Neural cell (in vitro differentiated cells): ENCODE measurements at regions not wholly inside any gene's neighbourhood (a gene's known extent, or its start where the extent isn't known, plus 50 kb on each side); places are given as distances from the start of the nearest gene placed in this dataset.

Experiments used
- H2AFZ ChIP-seq: fragments of 200-600, 300-800 bp; sonication (generic), shearing (Covaris generic); 2 replicates; pipeline ENCODE4 v1.6.0; 2014; ENCODE audit warnings: low read depth, mild to moderate bottlenecking, antibody characterized with exemption, low read length, moderate library complexity
- H3F3A ChIP-seq: fragments of 200-600 bp; shearing (Covaris generic); 2 replicates; pipeline ENCODE4 v1.6.1; 2016; ENCODE audit warnings: mild to moderate bottlenecking, moderate library complexity, mixed read lengths, antibody characterized with exemption, low read length; ENCODE audit not compliant: insufficient read depth, poor library complexity, severe bottlenecking
- H3K27ac ChIP-seq: fragments of 200-600, 300-800 bp; sonication (generic), shearing (Covaris generic); 2 replicates; pipeline ENCODE4 v1.5.1; 2014; ENCODE audit warnings: mild to moderate bottlenecking, low read length, moderate library complexity
- H3K27me3 ChIP-seq: fragments of 300-800, 200-600 bp; sonication (generic), shearing (Covaris generic); 2 replicates; pipeline ENCODE4 v1.6.0; 2014; ENCODE audit warnings: mild to moderate bottlenecking, low read depth, low read length, moderate library complexity; ENCODE audit not compliant: insufficient read depth
- H3K36me3 ChIP-seq: fragments of 300-800, 200-600 bp; sonication (generic), shearing (Covaris generic); 2 replicates; pipeline ENCODE4 v1.5.1; 2014; ENCODE audit warnings: mild to moderate bottlenecking, antibody characterized with exemption, low read length, moderate library complexity; ENCODE audit not compliant: insufficient read depth
- H3K4me2 ChIP-seq: fragments of 300-800, 200-600 bp; sonication (generic), shearing (Covaris generic); 2 replicates; pipeline ENCODE4 v1.6.0; 2014; ENCODE audit warnings: mild to moderate bottlenecking, low read length
- H3K4me3 ChIP-seq: fragments of 300-800, 200-600 bp; sonication (generic), shearing (Covaris generic); 2 replicates; pipeline ENCODE4 v1.5.1; 2014; ENCODE audit warnings: mild to moderate bottlenecking, low read length, moderate library complexity
- H3K79me2 ChIP-seq: fragments of 200-600 bp; shearing (Covaris generic); replicated peaks from 2 replicates; pipeline ENCODE4 v1.6.0; 2014; ENCODE audit warnings: mild to moderate bottlenecking, low read length, moderate library complexity; ENCODE audit not compliant: insufficient read depth
- H3K9ac ChIP-seq: fragments of 300-800, 200-600 bp; sonication (generic), shearing (Covaris generic); 2 replicates; pipeline ENCODE4 v1.6.1; 2016; ENCODE audit warnings: mild to moderate bottlenecking, low read length, mixed read lengths
- H3K9me2 ChIP-seq: fragments of 200-600 bp; shearing (Covaris generic); 2 replicates; pipeline ENCODE4 v1.6.1; 2016; ENCODE audit warnings: mild to moderate bottlenecking, low read length, mixed read lengths; ENCODE audit not compliant: insufficient read depth
- H3K9me3 ChIP-seq: fragments of 200-600, 300-800 bp; sonication (generic), shearing (Covaris generic); 2 replicates; pipeline ENCODE4 v1.6.1; 2016; ENCODE audit warnings: mild to moderate bottlenecking, mixed run types, low read length, moderate library complexity, mixed read lengths
- H4K20me1 ChIP-seq: fragments of 200-600 bp; shearing (Covaris generic); 2 replicates; pipeline ENCODE4 v1.6.1; 2016; ENCODE audit warnings: mild to moderate bottlenecking, mixed run types; ENCODE audit not compliant: insufficient read depth
- EP300 ChIP-seq: fragments of 450-650 bp; conservative IDR thresholded peaks from 2 replicates; pipeline ENCODE4 v1.6.1; 2014; ENCODE audit warnings: antibody characterized with exemption, mild to moderate bottlenecking, moderate library complexity; ENCODE audit not compliant: poor library complexity, severe bottlenecking
- EZH2 ChIP-seq: fragments of 200-600, 300-800 bp; shearing (Covaris generic), sonication (generic); IDR thresholded peaks from 2 replicates; pipeline ENCODE4 v1.6.1; 2014; ENCODE audit warnings: antibody characterized with exemption, low read length, borderline replicate concordance, mild to moderate bottlenecking; ENCODE audit not compliant: insufficient read depth, poor library complexity, severe bottlenecking
- MXI1 ChIP-seq: fragments of 450-650 bp; conservative IDR thresholded peaks from 2 replicates; pipeline ENCODE4 v1.6.1; 2014; ENCODE audit warnings: antibody characterized with exemption, mild to moderate bottlenecking; ENCODE audit not compliant: poor library complexity, severe bottlenecking
- POLR2AphosphoS5 ChIP-seq: IDR thresholded peaks from 2 replicates; pipeline ENCODE4 v1.6.1; 2012
- RAD21 ChIP-seq: fragments of 450-650 bp; conservative IDR thresholded peaks from 2 replicates; pipeline ENCODE4 v1.6.1; 2014; ENCODE audit warnings: antibody characterized with exemption, mild to moderate bottlenecking, moderate library complexity
- SMC3 ChIP-seq: fragments of 450-650 bp; conservative IDR thresholded peaks from 2 replicates; pipeline ENCODE4 v1.6.1; 2014; ENCODE audit warnings: antibody characterized with exemption, mild to moderate bottlenecking, moderate library complexity; ENCODE audit not compliant: poor library complexity
- TAF1 ChIP-seq: IDR thresholded peaks from 2 replicates; pipeline ENCODE4 v1.6.1; 2012; ENCODE audit warnings: low read depth
- TF ChIP-seq, protein P1 (sequence below): IDR thresholded peaks from 2 replicates; pipeline ENCODE4 v1.6.1; 2012; ENCODE audit warnings: borderline replicate concordance
- TF ChIP-seq, protein P2 (sequence below): fragments of 450-650 bp; IDR thresholded peaks from 2 replicates; pipeline ENCODE4 v1.5.1; 2014; ENCODE audit warnings: antibody characterized with exemption, mild to moderate bottlenecking, moderate library complexity; ENCODE audit not compliant: poor library complexity, severe bottlenecking

DNA sequence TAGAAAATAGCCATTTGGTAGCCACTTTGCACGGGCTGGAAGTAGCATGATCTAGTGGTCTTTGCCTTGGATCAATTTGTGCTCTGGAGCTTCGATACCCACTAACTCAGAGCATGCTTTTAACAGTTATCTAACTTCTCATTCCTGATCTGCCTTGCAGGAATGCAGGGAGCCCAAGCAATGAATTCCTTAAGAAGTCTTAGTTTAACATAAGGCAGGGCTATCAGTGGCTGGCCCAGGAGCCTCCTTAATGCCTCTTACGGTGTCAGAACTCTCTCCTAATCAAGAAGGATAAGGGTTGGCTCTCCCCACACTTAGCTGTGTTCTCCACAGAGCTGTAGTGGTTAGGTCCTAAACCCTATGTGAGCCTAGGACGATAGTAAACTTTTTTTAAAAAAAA is 95.8 kb upstream of the TBCA start:
- Histone ChIP-seq H3K4me3 (no peak overlapping the region), H4K20me1 (no peaks in the 10 kb centered on the region), H3K27me3 (peaks cover 16% of the 10 kb centered on the region), H3K9ac (no peak overlapping the region), H3K27ac (no peak overlapping the region), H3K79me2 (no peaks in the 10 kb centered on the region), H3F3A (no peaks in the 10 kb centered on the region), H3K36me3 (no peaks in the 10 kb centered on the region), H3K9me3 (no peaks in the 10 kb centered on the region), H3K4me2 (no peak overlapping the region), H2AFZ (no peak overlapping the region), H3K9me2 (no peaks in the 10 kb centered on the region)
- TF ChIP-seq, protein P1, sequence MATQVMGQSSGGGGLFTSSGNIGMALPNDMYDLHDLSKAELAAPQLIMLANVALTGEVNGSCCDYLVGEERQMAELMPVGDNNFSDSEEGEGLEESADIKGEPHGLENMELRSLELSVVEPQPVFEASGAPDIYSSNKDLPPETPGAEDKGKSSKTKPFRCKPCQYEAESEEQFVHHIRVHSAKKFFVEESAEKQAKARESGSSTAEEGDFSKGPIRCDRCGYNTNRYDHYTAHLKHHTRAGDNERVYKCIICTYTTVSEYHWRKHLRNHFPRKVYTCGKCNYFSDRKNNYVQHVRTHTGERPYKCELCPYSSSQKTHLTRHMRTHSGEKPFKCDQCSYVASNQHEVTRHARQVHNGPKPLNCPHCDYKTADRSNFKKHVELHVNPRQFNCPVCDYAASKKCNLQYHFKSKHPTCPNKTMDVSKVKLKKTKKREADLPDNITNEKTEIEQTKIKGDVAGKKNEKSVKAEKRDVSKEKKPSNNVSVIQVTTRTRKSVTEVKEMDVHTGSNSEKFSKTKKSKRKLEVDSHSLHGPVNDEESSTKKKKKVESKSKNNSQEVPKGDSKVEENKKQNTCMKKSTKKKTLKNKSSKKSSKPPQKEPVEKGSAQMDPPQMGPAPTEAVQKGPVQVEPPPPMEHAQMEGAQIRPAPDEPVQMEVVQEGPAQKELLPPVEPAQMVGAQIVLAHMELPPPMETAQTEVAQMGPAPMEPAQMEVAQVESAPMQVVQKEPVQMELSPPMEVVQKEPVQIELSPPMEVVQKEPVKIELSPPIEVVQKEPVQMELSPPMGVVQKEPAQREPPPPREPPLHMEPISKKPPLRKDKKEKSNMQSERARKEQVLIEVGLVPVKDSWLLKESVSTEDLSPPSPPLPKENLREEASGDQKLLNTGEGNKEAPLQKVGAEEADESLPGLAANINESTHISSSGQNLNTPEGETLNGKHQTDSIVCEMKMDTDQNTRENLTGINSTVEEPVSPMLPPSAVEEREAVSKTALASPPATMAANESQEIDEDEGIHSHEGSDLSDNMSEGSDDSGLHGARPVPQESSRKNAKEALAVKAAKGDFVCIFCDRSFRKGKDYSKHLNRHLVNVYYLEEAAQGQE: no peak
- TF ChIP-seq EZH2: no peak
- no peak for TF ChIP-seq MXI1
- TF ChIP-seq, protein P2, sequence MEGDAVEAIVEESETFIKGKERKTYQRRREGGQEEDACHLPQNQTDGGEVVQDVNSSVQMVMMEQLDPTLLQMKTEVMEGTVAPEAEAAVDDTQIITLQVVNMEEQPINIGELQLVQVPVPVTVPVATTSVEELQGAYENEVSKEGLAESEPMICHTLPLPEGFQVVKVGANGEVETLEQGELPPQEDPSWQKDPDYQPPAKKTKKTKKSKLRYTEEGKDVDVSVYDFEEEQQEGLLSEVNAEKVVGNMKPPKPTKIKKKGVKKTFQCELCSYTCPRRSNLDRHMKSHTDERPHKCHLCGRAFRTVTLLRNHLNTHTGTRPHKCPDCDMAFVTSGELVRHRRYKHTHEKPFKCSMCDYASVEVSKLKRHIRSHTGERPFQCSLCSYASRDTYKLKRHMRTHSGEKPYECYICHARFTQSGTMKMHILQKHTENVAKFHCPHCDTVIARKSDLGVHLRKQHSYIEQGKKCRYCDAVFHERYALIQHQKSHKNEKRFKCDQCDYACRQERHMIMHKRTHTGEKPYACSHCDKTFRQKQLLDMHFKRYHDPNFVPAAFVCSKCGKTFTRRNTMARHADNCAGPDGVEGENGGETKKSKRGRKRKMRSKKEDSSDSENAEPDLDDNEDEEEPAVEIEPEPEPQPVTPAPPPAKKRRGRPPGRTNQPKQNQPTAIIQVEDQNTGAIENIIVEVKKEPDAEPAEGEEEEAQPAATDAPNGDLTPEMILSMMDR: no peak

DNA sequence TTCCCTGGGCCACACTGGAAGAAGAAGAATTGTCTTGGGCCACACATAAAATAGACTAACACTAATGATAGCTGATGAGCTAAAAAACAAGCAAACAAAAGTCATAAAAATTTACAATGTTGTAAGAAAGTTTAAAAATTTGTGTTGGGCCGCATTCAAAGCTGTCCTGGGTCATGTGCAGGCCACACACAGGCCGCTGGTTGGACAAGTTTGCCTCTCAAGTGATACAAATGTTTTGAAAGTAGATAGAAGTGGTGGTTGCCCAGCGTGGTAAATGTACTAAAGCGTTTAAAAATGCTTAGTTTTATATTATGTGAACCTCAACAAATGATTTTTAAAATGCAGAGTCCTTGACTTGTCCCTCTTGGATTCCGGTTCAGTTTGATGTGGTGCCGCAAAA is 94.9 kb upstream of the TBCA start:
- H4K20me1 ChIP-seq: no peaks in the 10 kb centered on the region
- H3F3A ChIP-seq: no peaks in the 10 kb centered on the region
- H3K4me3 ChIP-seq: no peak overlapping the region
- H3K9me3 ChIP-seq: no peaks in the 10 kb centered on the region
- H3K4me2 ChIP-seq: no peak overlapping the region
- no peaks in the 10 kb centered on the region for H3K36me3 ChIP-seq
- no peak overlapping the region for H3K9ac ChIP-seq
- TF ChIP-seq MXI1 (no peak), EZH2 (no peak), RAD21 (no peak), POLR2AphosphoS5 (no peak), EP300 (no peak), SMC3 (no peak), TAF1 (no peak)
- TF ChIP-seq, protein P2: no peak
- TF ChIP-seq, protein P1: no peak
- H3K79me2 ChIP-seq: no peaks in the 10 kb centered on the region
- H3K9me2 ChIP-seq: no peaks in the 10 kb centered on the region
- H2AFZ ChIP-seq: no peak overlapping the region
- peaks cover 21% of the 10 kb centered on the region for H3K27me3 ChIP-seq
- no peak overlapping the region for H3K27ac ChIP-seq
